Natural killer cell treated with Interleukin-12 subunit alpha and Interleukin-12 subunit beta and Interleukin-15 and Interleukin-18, amount 100 ng/mL, for 72 hours (primary cell): ENCODE measurements at regions not wholly inside any gene's neighbourhood (a gene's known extent, or its start where the extent isn't known, plus 50 kb on each side); places are given as distances from the start of the nearest gene placed in this dataset.

Experiments
- ATAC-seq, 2 donors: fragments of 150-1000 bp; cut with Tn5 transposase in 1 of 2; sonication (Bioruptor Pico), chemical (Tn5 transposase) in 1 of 2; 2 replicates each; pipeline ENCODE4 v1.10.0; 2021
- DNase-seq: peaks from one replicate; pipeline ENCODE4 v3.0.0; 2022; ENCODE audit warnings: low spot score
- H3K27ac Mint-ChIP-seq, 2 donors: 1 replicate in 1 of 2; 2 replicates in 1 of 2; pipeline ENCODE4 v1.8.0; 2022; ENCODE audit warnings: mixed read lengths in 2 of 2, mild to moderate bottlenecking in 1 of 2, moderate library complexity in 1 of 2
- H3K27me3 Mint-ChIP-seq, 2 donors: 1 replicate in 1 of 2; 2 replicates in 1 of 2; pipeline ENCODE4 v1.8.0; 2022; ENCODE audit warnings: mixed read lengths in 2 of 2
- H3K36me3 Mint-ChIP-seq: one replicate; pipeline ENCODE4 v1.8.0; 2022; ENCODE audit warnings: mixed read lengths
- H3K4me1 Mint-ChIP-seq, 2 donors: 1 replicate in 1 of 2; 2 replicates in 1 of 2; pipeline ENCODE4 v1.8.0; 2022; ENCODE audit warnings: low read depth in 2 of 2, mixed read lengths in 2 of 2, mild to moderate bottlenecking in 1 of 2
- H3K4me3 Mint-ChIP-seq: one replicate; pipeline ENCODE4 v1.8.0; 2022; ENCODE audit warnings: mixed read lengths
- H3K9me3 Mint-ChIP-seq: 2 replicates; pipeline ENCODE4 v1.8.0; 2022; ENCODE audit warnings: mixed read lengths

GRCh38 chr11:57121996-57122395 lies 59.8 kb upstream of the LRRC55 start:
- peaks cover 4% of the 10 kb centered on the region for H3K36me3 Mint-ChIP-seq
- no peak overlapping the region for H3K4me3 Mint-ChIP-seq
- H3K27me3 Mint-ChIP-seq = peaks cover 22 to 44% of the 10 kb centered on the region in 2 donors
- DNase-seq (no peak), ATAC-seq (no peak)
- no peaks in the 10 kb centered on the region for H3K9me3 Mint-ChIP-seq
- H3K4me1 Mint-ChIP-seq = no peaks in the 10 kb centered on the region
- H3K27ac Mint-ChIP-seq = no peak overlapping the region

- Mint-ChIP-seq H3K27ac (no peak overlapping the region), H3K4me1 (no peaks in the 10 kb centered on the region)
Observed at GRCh38 chr11:57123590-57123989, 58.2 kb upstream of the LRRC55 start.

DNA sequence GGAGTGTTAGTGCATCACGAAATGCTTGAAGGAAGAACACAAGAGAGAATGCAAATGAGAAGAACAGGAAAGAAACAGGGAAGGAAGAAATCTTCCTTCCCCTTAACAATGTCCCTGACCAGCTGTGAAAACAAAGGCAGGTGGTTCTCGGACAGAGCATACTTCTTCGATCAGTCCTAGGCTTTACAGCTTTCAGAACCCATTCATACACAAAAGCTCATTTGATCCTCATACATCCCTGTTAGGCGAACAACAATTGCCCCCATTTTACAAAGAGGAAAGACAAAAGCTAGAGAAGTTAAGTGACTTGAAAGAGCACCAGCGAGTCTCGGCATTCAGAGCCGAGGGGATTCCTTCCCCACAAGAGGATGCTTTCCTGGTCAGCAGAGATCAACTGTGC lies 57.2 kb upstream of the LRRC55 start:
- H3K4me3 Mint-ChIP-seq = no peak overlapping the region
- no peaks in the 10 kb centered on the region for H3K9me3 Mint-ChIP-seq
- ATAC-seq (no peak), DNase-seq (no peak)
- no peaks in the 10 kb centered on the region for H3K4me1 Mint-ChIP-seq
- H3K27me3 Mint-ChIP-seq = peaks cover 18 to 34% of the 10 kb centered on the region in 2 donors
- no peak overlapping the region for H3K27ac Mint-ChIP-seq
- H3K36me3 Mint-ChIP-seq = peaks cover 4% of the 10 kb centered on the region

More at GRCh38 chr11:57123590-57123989, 58.2 kb upstream of the LRRC55 start:
- no peak for ATAC-seq
- Mint-ChIP-seq H3K27me3 (peaks cover 18 to 37% of the 10 kb centered on the region in 2 donors), H3K36me3 (peaks cover 4% of the 10 kb centered on the region), H3K4me3 (no peak overlapping the region), H3K9me3 (no peaks in the 10 kb centered on the region)
- no peak for DNase-seq

GRCh38 chr11:57124917-57125316 lies 56.8 kb upstream of the LRRC55 start:
- H3K27ac Mint-ChIP-seq = no peak overlapping the region
- H3K4me3 Mint-ChIP-seq = no peak overlapping the region
- ATAC-seq = no peak
- H3K36me3 Mint-ChIP-seq = peaks cover 4% of the 10 kb centered on the region
- no peak for DNase-seq
- H3K4me1 Mint-ChIP-seq = no peaks in the 10 kb centered on the region
- H3K27me3 Mint-ChIP-seq = peaks cover 22 to 38% of the 10 kb centered on the region in 2 donors
- no peaks in the 10 kb centered on the region for H3K9me3 Mint-ChIP-seq

DNA sequence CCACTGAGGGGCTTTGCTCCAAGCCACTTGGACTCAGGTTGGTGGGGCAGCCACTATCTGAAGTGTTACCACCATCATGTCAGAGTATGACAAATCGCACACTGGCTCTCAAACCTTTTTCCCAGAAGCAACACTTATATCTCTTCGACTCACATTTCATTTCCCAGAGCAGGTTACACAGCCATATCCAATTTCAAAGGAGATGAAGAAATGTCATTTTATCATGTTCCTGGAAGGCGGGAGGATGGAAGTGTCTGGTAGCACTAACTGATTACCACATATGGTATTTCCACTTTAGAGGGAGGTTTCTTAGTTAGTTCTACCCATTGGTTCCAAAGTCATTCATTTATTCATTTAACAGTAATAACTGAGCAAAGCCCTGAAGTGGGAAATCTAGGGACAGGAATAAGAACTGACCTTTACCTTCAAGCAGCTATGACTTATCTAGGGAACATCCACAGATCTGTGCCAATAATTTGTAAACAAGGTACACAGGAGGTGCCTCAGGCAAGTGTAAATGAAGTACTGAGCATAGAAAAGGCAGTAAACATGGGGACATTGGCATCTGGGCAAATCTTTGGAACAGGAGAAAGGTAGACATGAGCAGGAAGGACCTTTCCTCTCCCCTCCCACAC lies 54.9 kb upstream of the LRRC55 start:
- DNase-seq = no peak
- no peak for ATAC-seq
- Mint-ChIP-seq H3K4me3 (no peak overlapping the region), H3K4me1 (no peaks in the 10 kb centered on the region), H3K27me3 (peaks cover 28 to 46% of the 10 kb centered on the region in 2 donors), H3K27ac (no peak overlapping the region), H3K9me3 (no peaks in the 10 kb centered on the region), H3K36me3 (peaks cover 4% of the 10 kb centered on the region)

GRCh38 chr11:57131080-57131790 lies 50.5 kb upstream of the LRRC55 start:
- no peaks in the 10 kb centered on the region for H3K9me3 Mint-ChIP-seq
- H3K27me3 Mint-ChIP-seq = peaks cover 25 to 29% of the 10 kb centered on the region in 2 donors
- no peak for DNase-seq
- no peak overlapping the region for H3K27ac Mint-ChIP-seq
- no peaks in the 10 kb centered on the region for H3K36me3 Mint-ChIP-seq
- no peak overlapping the region for H3K4me3 Mint-ChIP-seq
- no peaks in the 10 kb centered on the region for H3K4me1 Mint-ChIP-seq
- peak in 1 of 2 donors; percentile 36 for ATAC-seq
